Ishikawa (cell line): ENCODE measurements at regions not wholly inside any gene's neighbourhood (a gene's known extent, or its start where the extent isn't known, plus 50 kb on each side); places are given as distances from the start of the nearest gene placed in this dataset.

Source experiments
- CREB1 ChIP-seq: IDR thresholded peaks from 2 replicates; pipeline ENCODE4 v1.6.1; 2012; ENCODE audit warnings: low read depth
- EGR1 ChIP-seq: IDR thresholded peaks from 2 replicates; pipeline ENCODE4 v1.6.1; 2012
- EP300 ChIP-seq: IDR thresholded peaks from 2 replicates; pipeline ENCODE4 v1.6.1; 2012; ENCODE audit warnings: borderline replicate concordance
- FOXM1 ChIP-seq: IDR thresholded peaks from 2 replicates; pipeline ENCODE4 v1.6.1; 2012; ENCODE audit warnings: low read depth, borderline replicate concordance
- MAX ChIP-seq: IDR thresholded peaks from 2 replicates; pipeline ENCODE4 v1.6.1; 2012
- NFIC ChIP-seq: IDR thresholded peaks from 2 replicates; pipeline ENCODE4 v1.6.1; 2012
- RAD21 ChIP-seq: IDR thresholded peaks from 2 replicates; pipeline ENCODE4 v1.6.1; 2012; ENCODE audit warnings: low read depth
- TCF12 ChIP-seq: IDR thresholded peaks from 2 replicates; pipeline ENCODE4 v1.6.1; 2012; ENCODE audit warnings: low read depth
- USF1 ChIP-seq: IDR thresholded peaks from 2 replicates; pipeline ENCODE4 v1.6.1; 2012
- YY1 ChIP-seq: IDR thresholded peaks from 2 replicates; pipeline ENCODE4 v1.6.1; 2012; ENCODE audit warnings: low read depth
- TF ChIP-seq, protein P1 (sequence below): IDR thresholded peaks from 2 replicates; pipeline ENCODE4 v1.6.1; 2012; ENCODE audit warnings: low read depth, mild to moderate bottlenecking

DNA sequence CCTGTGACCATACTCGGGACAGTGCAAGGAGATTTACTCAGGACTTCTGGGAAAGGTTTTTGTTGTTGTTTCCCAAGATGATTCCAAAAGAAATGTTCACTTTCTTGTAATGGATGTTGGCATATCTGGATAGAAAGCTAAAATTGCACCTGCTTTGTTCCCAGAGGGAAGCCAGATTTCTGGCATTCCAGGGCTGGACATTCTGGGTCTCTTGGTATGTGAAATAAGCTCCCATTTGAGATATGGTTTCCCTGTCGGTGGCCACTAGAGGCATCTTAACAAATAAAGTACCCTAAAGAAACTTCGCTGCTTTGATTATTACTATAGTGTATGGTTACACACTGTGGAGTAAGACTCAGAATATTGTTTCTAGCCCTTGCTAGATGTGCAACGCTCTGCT lies 737.3 kb downstream of the BRINP1 start:
- TF ChIP-seq MAX (no peak), USF1 (no peak), EGR1 (no peak), YY1 (no peak), FOXM1 (no peak), TCF12 (no peak), CREB1 (no peak), EP300 (no peak), NFIC (no peak), RAD21 (no peak)
- TF ChIP-seq, protein P1, sequence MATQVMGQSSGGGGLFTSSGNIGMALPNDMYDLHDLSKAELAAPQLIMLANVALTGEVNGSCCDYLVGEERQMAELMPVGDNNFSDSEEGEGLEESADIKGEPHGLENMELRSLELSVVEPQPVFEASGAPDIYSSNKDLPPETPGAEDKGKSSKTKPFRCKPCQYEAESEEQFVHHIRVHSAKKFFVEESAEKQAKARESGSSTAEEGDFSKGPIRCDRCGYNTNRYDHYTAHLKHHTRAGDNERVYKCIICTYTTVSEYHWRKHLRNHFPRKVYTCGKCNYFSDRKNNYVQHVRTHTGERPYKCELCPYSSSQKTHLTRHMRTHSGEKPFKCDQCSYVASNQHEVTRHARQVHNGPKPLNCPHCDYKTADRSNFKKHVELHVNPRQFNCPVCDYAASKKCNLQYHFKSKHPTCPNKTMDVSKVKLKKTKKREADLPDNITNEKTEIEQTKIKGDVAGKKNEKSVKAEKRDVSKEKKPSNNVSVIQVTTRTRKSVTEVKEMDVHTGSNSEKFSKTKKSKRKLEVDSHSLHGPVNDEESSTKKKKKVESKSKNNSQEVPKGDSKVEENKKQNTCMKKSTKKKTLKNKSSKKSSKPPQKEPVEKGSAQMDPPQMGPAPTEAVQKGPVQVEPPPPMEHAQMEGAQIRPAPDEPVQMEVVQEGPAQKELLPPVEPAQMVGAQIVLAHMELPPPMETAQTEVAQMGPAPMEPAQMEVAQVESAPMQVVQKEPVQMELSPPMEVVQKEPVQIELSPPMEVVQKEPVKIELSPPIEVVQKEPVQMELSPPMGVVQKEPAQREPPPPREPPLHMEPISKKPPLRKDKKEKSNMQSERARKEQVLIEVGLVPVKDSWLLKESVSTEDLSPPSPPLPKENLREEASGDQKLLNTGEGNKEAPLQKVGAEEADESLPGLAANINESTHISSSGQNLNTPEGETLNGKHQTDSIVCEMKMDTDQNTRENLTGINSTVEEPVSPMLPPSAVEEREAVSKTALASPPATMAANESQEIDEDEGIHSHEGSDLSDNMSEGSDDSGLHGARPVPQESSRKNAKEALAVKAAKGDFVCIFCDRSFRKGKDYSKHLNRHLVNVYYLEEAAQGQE: no peak
